Testis (tissue), 2 donors: ENCODE measurements at regions not wholly inside any gene's neighbourhood (a gene's known extent, or its start where the extent isn't known, plus 50 kb on each side); places are given as distances from the start of the nearest gene placed in this dataset.

ENCODE experiments used
- DNase-seq: peaks from one replicate; pipeline ENCODE4 v3.0.0-alpha.2; 2019
- H3K27ac ChIP-seq, 2 donors: fragments of 200-600 bp; sonication (generic); one replicate each; pipeline ENCODE4 v1.5.1; 2019
- H3K27me3 ChIP-seq: fragments of 200-600 bp; sonication (generic); one replicate; pipeline ENCODE4 v1.5.1; 2019
- H3K36me3 ChIP-seq: fragments of 200-600 bp; sonication (generic); one replicate; pipeline ENCODE4 v1.5.1; 2017; ENCODE audit warnings: low read depth; ENCODE audit errors: missing control alignments
- H3K4me1 ChIP-seq: fragments of 200-600 bp; sonication (generic); one replicate; pipeline ENCODE4 v1.5.1; 2019
- H3K4me3 ChIP-seq, 2 donors: fragments of 200-600 bp; sonication (generic); one replicate each; pipeline ENCODE4 v1.5.1; 2017 to 2019
- H3K9me3 ChIP-seq: fragments of 200-600 bp; sonication (generic); one replicate; pipeline ENCODE4 v1.5.1; 2017
- POLR2A ChIP-seq: fragments of 450-650 bp; IDR thresholded peaks from one replicate; pipeline ENCODE4 v1.6.1; 2017; ENCODE audit warnings: antibody characterized with exemption, mild to moderate bottlenecking, moderate library complexity
- WGBS, 2 donors: methylation state at CpG; one replicate each; pipeline ENCODE4 v1.1.5; 2018; 5-methylcytosine and 5-hydroxymethylcytosine counted together
- intact Hi-C: fragments of 100-400 bp; cut with DNase I; formaldehyde crosslinking; loops from one replicate; pipeline ENCODE4 v1.15.1; 2023; ENCODE audit warnings: low total_unique reads
- TF ChIP-seq, protein P1 (sequence below), 3 experiments: fragments of 450-650 bp in 2 of 3; fragments of 200-600 bp in 1 of 3; sonication (generic) in 1 of 3; IDR thresholded peaks; one replicate each; pipeline ENCODE4 v1.5.1; 2016 to 2019; ENCODE audit warnings: antibody characterized with exemption in 3 of 3, mild to moderate bottlenecking in 2 of 3, moderate library complexity in 1 of 3

DNA sequence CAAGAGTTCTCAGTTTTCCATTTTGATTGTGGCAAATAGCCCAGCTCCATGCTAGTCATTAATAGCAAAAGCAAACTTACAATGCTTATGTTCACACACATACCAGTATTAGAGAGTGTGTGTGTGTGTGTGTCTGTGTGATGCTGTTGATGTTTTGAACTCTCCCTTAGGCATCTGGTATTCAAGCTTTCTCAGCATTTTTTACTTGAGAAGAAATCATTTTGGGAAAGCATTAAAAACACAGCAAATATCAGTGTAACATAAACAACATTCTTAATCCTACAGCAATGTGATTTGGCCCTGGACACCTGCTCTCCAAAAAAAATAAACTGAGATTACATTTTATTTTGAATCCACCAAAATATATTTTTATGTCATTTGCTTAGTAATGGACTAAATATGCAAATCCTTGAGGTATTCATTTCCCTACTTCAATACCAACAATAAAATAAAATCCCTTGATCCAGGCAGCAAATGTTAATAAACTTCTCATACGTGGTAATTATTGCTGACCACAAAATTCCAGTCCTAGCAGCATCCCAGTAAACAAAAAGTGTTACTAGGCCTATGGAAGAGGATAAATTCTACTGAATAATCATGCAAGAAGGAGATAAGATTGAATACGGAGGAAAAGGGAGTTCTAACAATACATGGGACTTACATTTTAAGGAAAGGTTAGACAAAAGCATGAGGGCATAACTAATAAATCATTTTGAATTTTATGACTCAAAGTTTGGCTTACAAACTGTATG lies 249.5 kb upstream of the CLEC14A start:
- 24 to 46% methylated on average over 2 of the region's 2 CpGs for WGBS, 2 donors
- Histone ChIP-seq H3K9me3 (no peaks in the 10 kb centered on the region), H3K4me1 (no peaks in the 10 kb centered on the region), H3K27ac (no peak overlapping the region), H3K27me3 (no peaks in the 10 kb centered on the region), H3K4me3 (no peak overlapping the region), H3K36me3 (no peaks in the 10 kb centered on the region)
- TF ChIP-seq, protein P1, sequence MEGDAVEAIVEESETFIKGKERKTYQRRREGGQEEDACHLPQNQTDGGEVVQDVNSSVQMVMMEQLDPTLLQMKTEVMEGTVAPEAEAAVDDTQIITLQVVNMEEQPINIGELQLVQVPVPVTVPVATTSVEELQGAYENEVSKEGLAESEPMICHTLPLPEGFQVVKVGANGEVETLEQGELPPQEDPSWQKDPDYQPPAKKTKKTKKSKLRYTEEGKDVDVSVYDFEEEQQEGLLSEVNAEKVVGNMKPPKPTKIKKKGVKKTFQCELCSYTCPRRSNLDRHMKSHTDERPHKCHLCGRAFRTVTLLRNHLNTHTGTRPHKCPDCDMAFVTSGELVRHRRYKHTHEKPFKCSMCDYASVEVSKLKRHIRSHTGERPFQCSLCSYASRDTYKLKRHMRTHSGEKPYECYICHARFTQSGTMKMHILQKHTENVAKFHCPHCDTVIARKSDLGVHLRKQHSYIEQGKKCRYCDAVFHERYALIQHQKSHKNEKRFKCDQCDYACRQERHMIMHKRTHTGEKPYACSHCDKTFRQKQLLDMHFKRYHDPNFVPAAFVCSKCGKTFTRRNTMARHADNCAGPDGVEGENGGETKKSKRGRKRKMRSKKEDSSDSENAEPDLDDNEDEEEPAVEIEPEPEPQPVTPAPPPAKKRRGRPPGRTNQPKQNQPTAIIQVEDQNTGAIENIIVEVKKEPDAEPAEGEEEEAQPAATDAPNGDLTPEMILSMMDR (IDR thresholded peaks at IDR 0.05), result no peak
- TF ChIP-seq POLR2A, result no peak
- DNase-seq, result no peak
- intact Hi-C loops, result no loop called here

DNA sequence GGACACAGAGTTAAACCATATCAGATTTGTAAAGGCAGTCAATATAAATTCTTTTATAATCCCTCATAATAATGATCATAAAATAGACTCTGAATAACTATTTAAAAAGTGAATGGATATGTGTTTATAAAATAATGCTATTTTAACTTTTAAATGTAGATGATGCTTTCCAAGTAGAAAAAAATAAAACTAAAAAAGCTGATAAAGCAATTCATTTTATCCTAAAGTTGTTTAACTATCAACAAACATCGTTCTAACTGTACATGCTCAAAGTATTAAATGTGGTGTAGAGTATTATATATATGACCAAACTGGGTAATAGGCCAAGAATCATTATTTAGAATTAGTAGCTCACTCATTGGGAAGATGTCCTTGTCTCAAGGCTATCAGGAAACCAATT lies 248.3 kb upstream of the CLEC14A start:
- intact Hi-C loops, result no loop called here
- Histone ChIP-seq H3K9me3 (no peaks in the 10 kb centered on the region), H3K4me3 (no peak overlapping the region), H3K27me3 (no peaks in the 10 kb centered on the region), H3K27ac (no peak overlapping the region), H3K4me1 (no peaks in the 10 kb centered on the region), H3K36me3 (no peaks in the 10 kb centered on the region)
- TF ChIP-seq POLR2A, result no peak
- TF ChIP-seq, protein P1 (IDR thresholded peaks at IDR 0.05), result no peak
- 47 to 49% methylated on average over 1 of the region's 1 CpG for WGBS, 2 donors
- DNase-seq, result no peak

DNA sequence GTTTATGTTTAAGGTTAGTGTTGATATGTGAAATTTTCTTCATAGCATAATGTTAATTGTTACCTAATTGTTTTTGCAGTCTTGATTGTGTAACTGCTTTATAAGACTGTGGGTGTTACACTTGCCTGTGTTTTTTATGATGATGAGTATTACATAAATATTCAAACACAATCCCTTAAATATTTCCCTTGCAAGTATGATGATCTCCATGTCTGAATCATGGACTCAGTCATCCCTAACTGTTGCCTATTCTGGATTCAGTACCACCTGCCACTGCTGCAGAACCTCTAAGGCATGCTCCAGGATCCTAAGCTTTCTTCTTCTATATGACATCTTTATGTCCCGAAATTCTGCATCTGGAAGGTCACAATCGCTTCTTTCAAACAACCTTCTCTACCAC lies 246.3 kb upstream of the CLEC14A start:
- Histone ChIP-seq H3K27ac (no peak overlapping the region), H3K4me1 (no peaks in the 10 kb centered on the region), H3K4me3 (no peak overlapping the region), H3K27me3 (no peaks in the 10 kb centered on the region), H3K36me3 (no peaks in the 10 kb centered on the region), H3K9me3 (no peaks in the 10 kb centered on the region)
- no peak for DNase-seq
- TF ChIP-seq POLR2A, result no peak
- TF ChIP-seq, protein P1 (IDR thresholded peaks at IDR 0.05), result no peak
- intact Hi-C loops, result no loop called here
- WGBS, 2 donors, result 90 to 97% methylated on average over 2 of the region's 2 CpGs

DNA sequence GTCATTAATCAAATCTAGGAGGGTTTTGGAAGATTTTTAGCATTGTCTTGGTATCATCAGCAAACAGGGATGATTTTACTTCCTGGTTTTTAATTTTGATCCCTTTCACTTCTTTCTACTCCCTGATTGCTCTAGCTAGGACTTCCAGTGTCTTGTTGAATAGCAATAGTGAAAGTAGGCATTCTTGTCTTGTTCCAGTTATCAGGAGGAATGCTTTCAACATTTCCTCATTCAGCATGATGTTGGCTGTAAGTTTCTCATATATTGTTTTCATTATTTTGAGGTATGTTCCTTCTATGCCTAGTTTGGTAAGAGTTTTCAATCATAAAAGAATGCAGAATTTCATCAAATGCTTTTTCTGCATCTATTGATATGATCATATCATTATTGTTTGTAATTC lies 244.2 kb upstream of the CLEC14A start:
- Histone ChIP-seq H3K4me3 (no peak overlapping the region), H3K4me1 (no peaks in the 10 kb centered on the region), H3K36me3 (no peaks in the 10 kb centered on the region), H3K27me3 (no peaks in the 10 kb centered on the region), H3K27ac (no peak overlapping the region), H3K9me3 (no peaks in the 10 kb centered on the region)
- intact Hi-C loops, result no loop called here
- DNase-seq, result no peak
- TF ChIP-seq, protein P1 (IDR thresholded peaks at IDR 0.05), result no peak
- no peak for TF ChIP-seq POLR2A

DNA sequence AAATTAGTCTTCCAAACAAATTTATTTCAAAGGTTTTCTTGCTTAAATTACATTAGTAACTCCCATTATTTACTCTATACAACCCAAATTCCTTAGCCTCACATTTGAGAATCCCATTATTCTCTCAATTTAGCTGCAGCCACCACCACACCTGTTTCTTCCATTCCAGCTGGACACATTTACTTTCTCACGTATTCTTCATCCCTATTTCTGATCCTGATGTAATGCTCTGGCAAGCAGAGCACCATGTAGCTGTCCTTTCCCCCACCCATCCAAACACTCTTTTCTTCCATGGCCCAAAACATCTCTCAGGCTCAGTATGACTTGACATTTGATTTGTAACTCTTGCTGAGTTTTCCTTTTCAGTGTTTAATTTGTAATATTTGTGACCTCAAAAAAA lies 240.2 kb upstream of the CLEC14A start:
- intact Hi-C loops, result no loop called here
- Histone ChIP-seq H3K9me3 (no peaks in the 10 kb centered on the region), H3K36me3 (no peaks in the 10 kb centered on the region), H3K4me3 (no peak overlapping the region), H3K27ac (no peak overlapping the region), H3K4me1 (no peaks in the 10 kb centered on the region), H3K27me3 (no peaks in the 10 kb centered on the region)
- no peak for TF ChIP-seq POLR2A
- TF ChIP-seq, protein P1 (IDR thresholded peaks at IDR 0.05), result no peak
- DNase-seq, result no peak
- WGBS, 2 donors, result 72 to 87% methylated on average over 1 of the region's 1 CpG
